ENCODE measurements at regions not wholly inside any gene's neighbourhood (a gene's known extent, or its start where the extent isn't known, plus 50 kb on each side); places are given as distances from the start of the nearest gene placed in this dataset.

- TF ChIP-seq, protein P1, sequence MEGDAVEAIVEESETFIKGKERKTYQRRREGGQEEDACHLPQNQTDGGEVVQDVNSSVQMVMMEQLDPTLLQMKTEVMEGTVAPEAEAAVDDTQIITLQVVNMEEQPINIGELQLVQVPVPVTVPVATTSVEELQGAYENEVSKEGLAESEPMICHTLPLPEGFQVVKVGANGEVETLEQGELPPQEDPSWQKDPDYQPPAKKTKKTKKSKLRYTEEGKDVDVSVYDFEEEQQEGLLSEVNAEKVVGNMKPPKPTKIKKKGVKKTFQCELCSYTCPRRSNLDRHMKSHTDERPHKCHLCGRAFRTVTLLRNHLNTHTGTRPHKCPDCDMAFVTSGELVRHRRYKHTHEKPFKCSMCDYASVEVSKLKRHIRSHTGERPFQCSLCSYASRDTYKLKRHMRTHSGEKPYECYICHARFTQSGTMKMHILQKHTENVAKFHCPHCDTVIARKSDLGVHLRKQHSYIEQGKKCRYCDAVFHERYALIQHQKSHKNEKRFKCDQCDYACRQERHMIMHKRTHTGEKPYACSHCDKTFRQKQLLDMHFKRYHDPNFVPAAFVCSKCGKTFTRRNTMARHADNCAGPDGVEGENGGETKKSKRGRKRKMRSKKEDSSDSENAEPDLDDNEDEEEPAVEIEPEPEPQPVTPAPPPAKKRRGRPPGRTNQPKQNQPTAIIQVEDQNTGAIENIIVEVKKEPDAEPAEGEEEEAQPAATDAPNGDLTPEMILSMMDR (IDR thresholded peaks at IDR 0.05): no peak
- Histone ChIP-seq H3K9me3 (ENCODE audit: control insufficient read depth, low read length) (no peaks in the 10 kb centered on the region), H3K36me3 (ENCODE audit: control insufficient read depth, insufficient read depth, low read length) (no peaks in the 10 kb centered on the region), H3K4me3 (ENCODE audit: low read depth, low read length) (no peak overlapping the region), H3K9ac (no peak overlapping the region), H3K4me1 (no peaks in the 10 kb centered on the region), H3K79me2 (no peaks in the 10 kb centered on the region), H2AFZ (no peak overlapping the region), H3K27ac (no peak overlapping the region), H3K27me3 (ENCODE audit: control insufficient read depth, insufficient read depth, low read length) (no peaks in the 10 kb centered on the region), H3K4me2 (ENCODE audit: low read length) (no peak overlapping the region)
Measured at GRCh38 chr16:51864575-51864974, 682.4 kb downstream of the TOX3 start.

DNA sequence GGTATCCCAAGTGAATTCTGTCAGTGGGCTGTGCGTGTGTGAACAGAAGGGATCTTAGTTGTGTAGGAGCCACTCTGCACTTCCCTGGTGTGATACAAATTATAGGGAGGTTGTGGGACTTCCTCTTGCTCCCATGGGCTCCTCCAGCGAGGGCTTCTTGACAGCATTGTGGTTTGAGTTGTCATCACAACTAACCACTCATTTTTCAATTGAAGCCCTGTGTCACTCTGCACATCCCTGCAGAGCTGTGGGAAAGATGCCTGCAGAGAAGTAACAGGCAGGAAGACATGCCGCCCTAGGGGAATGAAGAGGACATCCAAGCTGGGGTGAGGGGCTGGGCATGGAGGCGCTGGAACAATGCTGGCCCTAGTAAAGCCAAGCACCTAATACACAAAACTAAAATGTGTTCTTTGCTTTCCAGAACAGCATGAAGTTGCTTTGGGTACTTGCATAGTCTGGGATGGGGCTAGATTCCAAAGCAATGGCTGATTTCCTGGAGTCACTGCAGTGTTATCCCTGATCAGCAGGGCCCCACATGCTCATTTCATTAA is 692.5 kb downstream of the TOX3 start:
- Histone ChIP-seq H3K4me2 (ENCODE audit: low read length) (no peak overlapping the region), H3K4me3 (ENCODE audit: low read depth, low read length) (no peak overlapping the region), H3K27me3 (ENCODE audit: control insufficient read depth, insufficient read depth, low read length) (no peaks in the 10 kb centered on the region), H2AFZ (no peak overlapping the region), H3K27ac (no peak overlapping the region), H3K9ac (no peak overlapping the region), H3K36me3 (ENCODE audit: control insufficient read depth, insufficient read depth, low read length) (no peaks in the 10 kb centered on the region), H3K79me2 (no peaks in the 10 kb centered on the region), H3K4me1 (no peaks in the 10 kb centered on the region), H3K9me3 (ENCODE audit: control insufficient read depth, low read length) (no peaks in the 10 kb centered on the region)
- TF ChIP-seq, protein P1 (IDR thresholded peaks at IDR 0.05): no peak

- Histone ChIP-seq H2AFZ (no peak overlapping the region), H3K4me1 (no peaks in the 10 kb centered on the region), H3K79me2 (no peaks in the 10 kb centered on the region), H3K27ac (no peak overlapping the region), H3K4me3 (ENCODE audit: low read depth, low read length) (no peak overlapping the region), H3K4me2 (ENCODE audit: low read length) (no peak overlapping the region), H3K27me3 (ENCODE audit: control insufficient read depth, insufficient read depth, low read length) (no peaks in the 10 kb centered on the region), H3K9ac (no peak overlapping the region), H3K36me3 (ENCODE audit: control insufficient read depth, insufficient read depth, low read length) (no peaks in the 10 kb centered on the region), H3K9me3 (ENCODE audit: control insufficient read depth, low read length) (no peaks in the 10 kb centered on the region)
- TF ChIP-seq, protein P1 (IDR thresholded peaks at IDR 0.05): no peak
Measured at GRCh38 chr16:51853586-51853985, 693.4 kb downstream of the TOX3 start.

- H3K27me3 ChIP-seq (ENCODE audit: control insufficient read depth, insufficient read depth, low read length): no peaks in the 10 kb centered on the region
- no peak overlapping the region for H2AFZ ChIP-seq
- no peak overlapping the region for H3K4me2 ChIP-seq (ENCODE audit: low read length)
- TF ChIP-seq, protein P1 (IDR thresholded peaks at IDR 0.05): no peak
- H3K79me2 ChIP-seq: no peaks in the 10 kb centered on the region
- no peaks in the 10 kb centered on the region for H3K9me3 ChIP-seq (ENCODE audit: control insufficient read depth, low read length)
- no peak overlapping the region for H3K27ac ChIP-seq
- H3K9ac ChIP-seq: no peak overlapping the region
- H3K4me1 ChIP-seq: no peaks in the 10 kb centered on the region
- no peak overlapping the region for H3K4me3 ChIP-seq (ENCODE audit: low read depth, low read length)
- no peaks in the 10 kb centered on the region for H3K36me3 ChIP-seq (ENCODE audit: control insufficient read depth, insufficient read depth, low read length)
Measured at GRCh38 chr16:51852892-51853291, 694.1 kb downstream of the TOX3 start.

- Histone ChIP-seq H3K4me3 (ENCODE audit: low read depth, low read length) (no peak overlapping the region), H3K79me2 (no peaks in the 10 kb centered on the region), H3K27me3 (ENCODE audit: control insufficient read depth, insufficient read depth, low read length) (no peaks in the 10 kb centered on the region), H3K9me3 (ENCODE audit: control insufficient read depth, low read length) (no peaks in the 10 kb centered on the region), H3K9ac (no peak overlapping the region), H2AFZ (no peak overlapping the region), H3K4me2 (ENCODE audit: low read length) (no peak overlapping the region), H3K4me1 (no peaks in the 10 kb centered on the region), H3K27ac (no peak overlapping the region), H3K36me3 (ENCODE audit: control insufficient read depth, insufficient read depth, low read length) (no peaks in the 10 kb centered on the region)
- TF ChIP-seq, protein P1 (IDR thresholded peaks at IDR 0.05): no peak
Measured at GRCh38 chr16:51851111-51851510, 695.8 kb downstream of the TOX3 start.
